ENCODE measurements at regions not wholly inside any gene's neighbourhood (a gene's known extent, or its start where the extent isn't known, plus 50 kb on each side); places are given as distances from the start of the nearest gene placed in this dataset.
A peak's percentile ranks its signal among the peaks of the same experiment; 100 is the strongest.

- peak; percentile 70 for TF ChIP-seq CTCF (IDR thresholded peaks at IDR 0.05; ENCODE audit: unreplicated experiment)
- no peaks in the 10 kb centered on the region for H3K36me3 Mint-ChIP-seq
- H3K4me1 Mint-ChIP-seq = peaks cover 29% of the 10 kb centered on the region
- DNase-seq (ENCODE audit: low spot score in 2 of 2, unreplicated experiment in 2 of 2) = no peak
- H3K27ac Mint-ChIP-seq = no peak overlapping the region
- H3K4me3 Mint-ChIP-seq = no peak overlapping the region
- no peaks in the 10 kb centered on the region for H3K9me3 Mint-ChIP-seq
- H3K27me3 Mint-ChIP-seq (ENCODE audit: low read depth) = no peaks in the 10 kb centered on the region
Observed at GRCh38 chr13:29713839-29714238, 118.4 kb upstream of the SLC7A1 start.

- H3K4me3 Mint-ChIP-seq = no peak overlapping the region
- H3K9me3 Mint-ChIP-seq = no peaks in the 10 kb centered on the region
- no peaks in the 10 kb centered on the region for H3K36me3 Mint-ChIP-seq
- peak overlapping the region; percentile 22 for H3K27ac Mint-ChIP-seq
- no peak for TF ChIP-seq CTCF (IDR thresholded peaks at IDR 0.05; ENCODE audit: unreplicated experiment)
- peaks cover 30% of the 10 kb centered on the region for H3K4me1 Mint-ChIP-seq
- no peak for DNase-seq (ENCODE audit: low spot score in 2 of 2, unreplicated experiment in 2 of 2)
- no peaks in the 10 kb centered on the region for H3K27me3 Mint-ChIP-seq (ENCODE audit: low read depth)
Observed at GRCh38 chr13:29711776-29712175, 116.3 kb upstream of the SLC7A1 start.

GRCh38 chr13:29710511-29710910, 115.0 kb upstream of the SLC7A1 start:
- Mint-ChIP-seq H3K9me3 (peaks cover under 1% of the 10 kb centered on the region), H3K4me3 (no peak overlapping the region), H3K27ac (no peak overlapping the region), H3K27me3 (ENCODE audit: low read depth) (no peaks in the 10 kb centered on the region), H3K4me1 (peaks cover 30% of the 10 kb centered on the region), H3K36me3 (no peaks in the 10 kb centered on the region)
- DNase-seq (ENCODE audit: low spot score in 2 of 2, unreplicated experiment in 2 of 2) = no peak
- no peak for TF ChIP-seq CTCF (IDR thresholded peaks at IDR 0.05; ENCODE audit: unreplicated experiment)

GRCh38 chr13:29709407-29710069, 114.0 kb upstream of the SLC7A1 start:
- Mint-ChIP-seq H3K36me3 (no peaks in the 10 kb centered on the region), H3K4me3 (no peak overlapping the region), H3K4me1 (peaks cover 30% of the 10 kb centered on the region), H3K27ac (no peak overlapping the region), H3K27me3 (ENCODE audit: low read depth) (no peaks in the 10 kb centered on the region), H3K9me3 (peaks cover 3% of the 10 kb centered on the region)
- TF ChIP-seq CTCF (IDR thresholded peaks at IDR 0.05; ENCODE audit: unreplicated experiment) = no peak
- DNase-seq (ENCODE audit: low spot score in 2 of 2, unreplicated experiment in 2 of 2) = no peak

GRCh38 chr13:29707876-29708543, 112.5 kb upstream of the SLC7A1 start:
- DNase-seq (ENCODE audit: low spot score in 2 of 2, unreplicated experiment in 2 of 2) = no peak
- H3K36me3 Mint-ChIP-seq = no peaks in the 10 kb centered on the region
- peaks cover 7% of the 10 kb centered on the region for H3K9me3 Mint-ChIP-seq
- H3K4me3 Mint-ChIP-seq = no peak overlapping the region
- H3K4me1 Mint-ChIP-seq = peaks cover 34% of the 10 kb centered on the region
- H3K27me3 Mint-ChIP-seq (ENCODE audit: low read depth) = no peaks in the 10 kb centered on the region
- no peak overlapping the region for H3K27ac Mint-ChIP-seq
- no peak for TF ChIP-seq CTCF (IDR thresholded peaks at IDR 0.05; ENCODE audit: unreplicated experiment)
